Lower leg skin (tissue), 3 donors: ENCODE measurements at regions not wholly inside any gene's neighbourhood (a gene's known extent, or its start where the extent isn't known, plus 50 kb on each side); places are given as distances from the start of the nearest gene placed in this dataset.

ENCODE experiments used
- POLR2A ChIP-seq, 2 donors: fragments of 450-650 bp; IDR thresholded peaks; one replicate each; pipeline ENCODE4 v1.6.1; 2016 to 2017; ENCODE audit warnings: antibody characterized with exemption in 2 of 2, mild to moderate bottlenecking in 1 of 2, moderate library complexity in 1 of 2
- TF ChIP-seq, protein P1 (sequence below), 3 donors: fragments of 450-650 bp; IDR thresholded peaks; one replicate each; pipeline ENCODE4 v1.5.1; 2016; ENCODE audit warnings: antibody characterized with exemption in 3 of 3, mild to moderate bottlenecking in 3 of 3, moderate library complexity in 2 of 3

GRCh38 chr13:54972838-54973237 is 1944.2 kb downstream of the OLFM4 start:
- TF ChIP-seq, protein P1, sequence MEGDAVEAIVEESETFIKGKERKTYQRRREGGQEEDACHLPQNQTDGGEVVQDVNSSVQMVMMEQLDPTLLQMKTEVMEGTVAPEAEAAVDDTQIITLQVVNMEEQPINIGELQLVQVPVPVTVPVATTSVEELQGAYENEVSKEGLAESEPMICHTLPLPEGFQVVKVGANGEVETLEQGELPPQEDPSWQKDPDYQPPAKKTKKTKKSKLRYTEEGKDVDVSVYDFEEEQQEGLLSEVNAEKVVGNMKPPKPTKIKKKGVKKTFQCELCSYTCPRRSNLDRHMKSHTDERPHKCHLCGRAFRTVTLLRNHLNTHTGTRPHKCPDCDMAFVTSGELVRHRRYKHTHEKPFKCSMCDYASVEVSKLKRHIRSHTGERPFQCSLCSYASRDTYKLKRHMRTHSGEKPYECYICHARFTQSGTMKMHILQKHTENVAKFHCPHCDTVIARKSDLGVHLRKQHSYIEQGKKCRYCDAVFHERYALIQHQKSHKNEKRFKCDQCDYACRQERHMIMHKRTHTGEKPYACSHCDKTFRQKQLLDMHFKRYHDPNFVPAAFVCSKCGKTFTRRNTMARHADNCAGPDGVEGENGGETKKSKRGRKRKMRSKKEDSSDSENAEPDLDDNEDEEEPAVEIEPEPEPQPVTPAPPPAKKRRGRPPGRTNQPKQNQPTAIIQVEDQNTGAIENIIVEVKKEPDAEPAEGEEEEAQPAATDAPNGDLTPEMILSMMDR (IDR thresholded peaks at IDR 0.05) = no peak
- no peak for TF ChIP-seq POLR2A (IDR thresholded peaks at IDR 0.05)
